Transverse colon (tissue), 3 donors: ENCODE measurements at regions not wholly inside any gene's neighbourhood (a gene's known extent, or its start where the extent isn't known, plus 50 kb on each side); places are given as distances from the start of the nearest gene placed in this dataset.

Experiments used
- EP300 ChIP-seq: sonication (generic); formaldehyde crosslinking; IDR thresholded peaks from one replicate; pipeline ENCODE4 v1.6.1; 2017; ENCODE audit warnings: antibody characterized with exemption, low read depth
- POLR2A ChIP-seq: fragments of 450-650 bp; IDR thresholded peaks from one replicate; pipeline ENCODE4 v1.6.1; 2016; ENCODE audit warnings: antibody characterized with exemption, mild to moderate bottlenecking, moderate library complexity
- TF ChIP-seq, protein P1 (sequence below), 5 experiments: fragments of 200-600 bp in 3 of 5; fragments of 450-650 bp in 2 of 5; sonication (generic) in 3 of 5; IDR thresholded peaks; 1 replicate in 2 of 5; 2 replicates in 3 of 5; pipeline ENCODE4 v1.5.1; 2016 to 2017; ENCODE audit warnings: antibody characterized with exemption in 5 of 5, inconsistent platforms in 3 of 5, mild to moderate bottlenecking in 2 of 5, moderate library complexity in 1 of 5

DNA sequence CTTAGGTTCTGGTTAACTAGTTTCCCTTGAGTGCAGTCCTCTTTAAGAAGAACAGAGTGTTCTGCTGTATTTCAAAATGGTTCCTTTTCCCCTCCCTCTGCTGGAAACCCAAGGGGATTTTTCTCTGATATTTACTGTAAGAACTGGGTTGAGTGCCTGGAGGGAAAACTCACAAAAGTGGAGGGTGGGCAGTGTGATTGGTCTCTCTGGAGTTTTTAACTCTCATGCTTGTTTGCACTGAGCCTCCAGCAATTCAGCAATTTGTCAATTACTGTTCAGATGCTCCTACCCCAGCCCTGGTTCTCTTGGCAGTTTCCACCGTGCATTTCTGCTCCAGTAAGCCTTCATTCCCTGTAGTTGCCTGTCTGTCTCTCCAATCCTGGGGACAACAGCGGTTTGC lies 273.4 kb upstream of the SORCS1 start:
- no peak for TF ChIP-seq EP300
- TF ChIP-seq, protein P1, sequence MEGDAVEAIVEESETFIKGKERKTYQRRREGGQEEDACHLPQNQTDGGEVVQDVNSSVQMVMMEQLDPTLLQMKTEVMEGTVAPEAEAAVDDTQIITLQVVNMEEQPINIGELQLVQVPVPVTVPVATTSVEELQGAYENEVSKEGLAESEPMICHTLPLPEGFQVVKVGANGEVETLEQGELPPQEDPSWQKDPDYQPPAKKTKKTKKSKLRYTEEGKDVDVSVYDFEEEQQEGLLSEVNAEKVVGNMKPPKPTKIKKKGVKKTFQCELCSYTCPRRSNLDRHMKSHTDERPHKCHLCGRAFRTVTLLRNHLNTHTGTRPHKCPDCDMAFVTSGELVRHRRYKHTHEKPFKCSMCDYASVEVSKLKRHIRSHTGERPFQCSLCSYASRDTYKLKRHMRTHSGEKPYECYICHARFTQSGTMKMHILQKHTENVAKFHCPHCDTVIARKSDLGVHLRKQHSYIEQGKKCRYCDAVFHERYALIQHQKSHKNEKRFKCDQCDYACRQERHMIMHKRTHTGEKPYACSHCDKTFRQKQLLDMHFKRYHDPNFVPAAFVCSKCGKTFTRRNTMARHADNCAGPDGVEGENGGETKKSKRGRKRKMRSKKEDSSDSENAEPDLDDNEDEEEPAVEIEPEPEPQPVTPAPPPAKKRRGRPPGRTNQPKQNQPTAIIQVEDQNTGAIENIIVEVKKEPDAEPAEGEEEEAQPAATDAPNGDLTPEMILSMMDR (IDR thresholded peaks at IDR 0.05): no peak
- no peak for TF ChIP-seq POLR2A
